ENCODE measurements at regions not wholly inside any gene's neighbourhood (a gene's known extent, or its start where the extent isn't known, plus 50 kb on each side); places are given as distances from the start of the nearest gene placed in this dataset.
"Not testable (repeated sequence)": the region's sequence is repeated elsewhere in the genome, so short reads cannot be mapped to it uniquely, and the experiment has no call there.

GRCh38 chr1:224047538-224047937 is 66.4 kb upstream of the FBXO28 start:
- 100% methylated on average over 1 of the region's 2 CpGs for WGBS (ENCODE audit: insufficient coverage)
- Histone ChIP-seq H3K27me3 (ENCODE audit: control insufficient read depth, insufficient read depth, low read length) (no peaks in the 10 kb centered on the region), H3K27ac (ENCODE audit: low read depth, low read length) (no peak overlapping the region), H3K4me1 (ENCODE audit: control insufficient read depth, insufficient read depth, low read length) (no peaks in the 10 kb centered on the region), H3K4me3 (ENCODE audit: low read depth, low read length) (no peak overlapping the region), H3K9me3 (ENCODE audit: control insufficient read depth, insufficient read depth, low read length) (no peaks in the 10 kb centered on the region), H3K36me3 (ENCODE audit: control insufficient read depth, insufficient read depth, low read length) (no peaks in the 10 kb centered on the region)
- DNase-seq (ENCODE audit: low read depth in 4 of 6, low spot score in 6 of 6) = no peak

GRCh38 chr1:224045556-224045955 is 68.4 kb upstream of the FBXO28 start:
- no peak for DNase-seq (ENCODE audit: low read depth in 4 of 6, low spot score in 6 of 6)
- no peaks in the 10 kb centered on the region for H3K4me1 ChIP-seq (ENCODE audit: control insufficient read depth, insufficient read depth, low read length)
- WGBS (ENCODE audit: insufficient coverage) = 54% methylated on average over 5 of the region's 7 CpGs
- no peaks in the 10 kb centered on the region for H3K27me3 ChIP-seq (ENCODE audit: control insufficient read depth, insufficient read depth, low read length)
- H3K9me3 ChIP-seq (ENCODE audit: control insufficient read depth, insufficient read depth, low read length) = no peaks in the 10 kb centered on the region
- H3K27ac ChIP-seq (ENCODE audit: low read depth, low read length) = no peak overlapping the region
- no peak overlapping the region for H3K4me3 ChIP-seq (ENCODE audit: low read depth, low read length)
- H3K36me3 ChIP-seq (ENCODE audit: control insufficient read depth, insufficient read depth, low read length) = no peaks in the 10 kb centered on the region

- no peaks in the 10 kb centered on the region for H3K27me3 ChIP-seq (ENCODE audit: control insufficient read depth, insufficient read depth, low read length)
- no peak overlapping the region for H3K27ac ChIP-seq (ENCODE audit: low read depth, low read length)
- 100% methylated on average over 1 of the region's 4 CpGs for WGBS (ENCODE audit: insufficient coverage)
- no peak overlapping the region for H3K4me3 ChIP-seq (ENCODE audit: low read depth, low read length)
- no peaks in the 10 kb centered on the region for H3K9me3 ChIP-seq (ENCODE audit: control insufficient read depth, insufficient read depth, low read length)
- peak in 1 of 6 donors; percentile 57 for DNase-seq (ENCODE audit: low read depth in 4 of 6, low spot score in 6 of 6)
- no peaks in the 10 kb centered on the region for H3K4me1 ChIP-seq (ENCODE audit: control insufficient read depth, insufficient read depth, low read length)
- no peaks in the 10 kb centered on the region for H3K36me3 ChIP-seq (ENCODE audit: control insufficient read depth, insufficient read depth, low read length)
These were observed 69.5 kb upstream of the FBXO28 start for GRCh38 chr1:224044420-224044819.

GRCh38 chr1:224042557-224043118 is 71.3 kb upstream of the FBXO28 start:
- Histone ChIP-seq H3K4me1 (ENCODE audit: control insufficient read depth, insufficient read depth, low read length) (no peaks in the 10 kb centered on the region), H3K27ac (ENCODE audit: low read depth, low read length) (no peak overlapping the region), H3K36me3 (ENCODE audit: control insufficient read depth, insufficient read depth, low read length) (no peaks in the 10 kb centered on the region), H3K9me3 (ENCODE audit: control insufficient read depth, insufficient read depth, low read length) (no peaks in the 10 kb centered on the region), H3K4me3 (ENCODE audit: low read depth, low read length) (no peak overlapping the region), H3K27me3 (ENCODE audit: control insufficient read depth, insufficient read depth, low read length) (no peaks in the 10 kb centered on the region)
- WGBS (ENCODE audit: insufficient coverage) = 33% methylated on average over 1 of the region's 4 CpGs
- peak in 1 of 6 donors; percentile 5 for DNase-seq (ENCODE audit: low read depth in 4 of 6, low spot score in 6 of 6)

- 73% methylated on average over 2 of the region's 3 CpGs for WGBS (ENCODE audit: insufficient coverage)
These were observed 72.9 kb upstream of the FBXO28 start for GRCh38 chr1:224041032-224041431.

GRCh38 chr1:224040423-224040822 is 73.5 kb upstream of the FBXO28 start:
- not testable (repeated sequence) for H3K36me3 ChIP-seq (ENCODE audit: control insufficient read depth, insufficient read depth, low read length); H3K9me3 ChIP-seq (ENCODE audit: control insufficient read depth, insufficient read depth, low read length); H3K4me3 ChIP-seq (ENCODE audit: low read depth, low read length); H3K4me1 ChIP-seq (ENCODE audit: control insufficient read depth, insufficient read depth, low read length); H3K27me3 ChIP-seq (ENCODE audit: control insufficient read depth, insufficient read depth, low read length); DNase-seq (ENCODE audit: low read depth in 4 of 6, low spot score in 6 of 6); H3K27ac ChIP-seq (ENCODE audit: low read depth, low read length)

More at GRCh38 chr1:224041032-224041431, 72.9 kb upstream of the FBXO28 start:
- Histone ChIP-seq H3K27ac (ENCODE audit: low read depth, low read length) (no peak overlapping the region), H3K36me3 (ENCODE audit: control insufficient read depth, insufficient read depth, low read length) (no peaks in the 10 kb centered on the region), H3K4me3 (ENCODE audit: low read depth, low read length) (no peak overlapping the region), H3K9me3 (ENCODE audit: control insufficient read depth, insufficient read depth, low read length) (no peaks in the 10 kb centered on the region), H3K27me3 (ENCODE audit: control insufficient read depth, insufficient read depth, low read length) (no peaks in the 10 kb centered on the region), H3K4me1 (ENCODE audit: control insufficient read depth, insufficient read depth, low read length) (no peaks in the 10 kb centered on the region)
- DNase-seq (ENCODE audit: low read depth in 4 of 6, low spot score in 6 of 6) = no peak

- not testable (repeated sequence) for DNase-seq (ENCODE audit: low read depth in 4 of 6, low spot score in 6 of 6); H3K27me3 ChIP-seq (ENCODE audit: control insufficient read depth, insufficient read depth, low read length); H3K36me3 ChIP-seq (ENCODE audit: control insufficient read depth, insufficient read depth, low read length); H3K9me3 ChIP-seq (ENCODE audit: control insufficient read depth, insufficient read depth, low read length); H3K4me1 ChIP-seq (ENCODE audit: control insufficient read depth, insufficient read depth, low read length); H3K27ac ChIP-seq (ENCODE audit: low read depth, low read length); H3K4me3 ChIP-seq (ENCODE audit: low read depth, low read length)
- WGBS (ENCODE audit: insufficient coverage) = no CpG with 5 or more reads among the region's 6 CpGs
These were observed 73.9 kb upstream of the FBXO28 start for GRCh38 chr1:224040006-224040405.

- WGBS (ENCODE audit: insufficient coverage) = no CpG with 5 or more reads among the region's 2 CpGs
- not testable (repeated sequence) for H3K27ac ChIP-seq (ENCODE audit: low read depth, low read length); H3K9me3 ChIP-seq (ENCODE audit: control insufficient read depth, insufficient read depth, low read length); DNase-seq (ENCODE audit: low read depth in 4 of 6, low spot score in 6 of 6); H3K4me3 ChIP-seq (ENCODE audit: low read depth, low read length); H3K36me3 ChIP-seq (ENCODE audit: control insufficient read depth, insufficient read depth, low read length); H3K4me1 ChIP-seq (ENCODE audit: control insufficient read depth, insufficient read depth, low read length); H3K27me3 ChIP-seq (ENCODE audit: control insufficient read depth, insufficient read depth, low read length)
These were observed 75.1 kb upstream of the FBXO28 start for GRCh38 chr1:224038832-224039231.

GRCh38 chr1:224037362-224037761 is 76.5 kb upstream of the FBXO28 start:
- H3K27me3 ChIP-seq (ENCODE audit: control insufficient read depth, insufficient read depth, low read length); H3K9me3 ChIP-seq (ENCODE audit: control insufficient read depth, insufficient read depth, low read length); H3K36me3 ChIP-seq (ENCODE audit: control insufficient read depth, insufficient read depth, low read length); H3K27ac ChIP-seq (ENCODE audit: low read depth, low read length); H3K4me1 ChIP-seq (ENCODE audit: control insufficient read depth, insufficient read depth, low read length); H3K4me3 ChIP-seq (ENCODE audit: low read depth, low read length); DNase-seq (ENCODE audit: low read depth in 4 of 6, low spot score in 6 of 6): not testable (repeated sequence)
- no CpG with 5 or more reads among the region's 3 CpGs for WGBS (ENCODE audit: insufficient coverage)

- H3K4me3 ChIP-seq (ENCODE audit: low read depth, low read length); H3K4me1 ChIP-seq (ENCODE audit: control insufficient read depth, insufficient read depth, low read length); H3K9me3 ChIP-seq (ENCODE audit: control insufficient read depth, insufficient read depth, low read length); H3K36me3 ChIP-seq (ENCODE audit: control insufficient read depth, insufficient read depth, low read length); H3K27me3 ChIP-seq (ENCODE audit: control insufficient read depth, insufficient read depth, low read length); H3K27ac ChIP-seq (ENCODE audit: low read depth, low read length); DNase-seq (ENCODE audit: low read depth in 4 of 6, low spot score in 6 of 6): not testable (repeated sequence)
- WGBS (ENCODE audit: insufficient coverage) = no CpG with 5 or more reads among the region's 3 CpGs
These were observed 81.2 kb upstream of the FBXO28 start for GRCh38 chr1:224032608-224033276.

Measured in spinal cord (tissue), 9 donors.